Epithelial cell of esophagus (primary cell): ENCODE measurements at regions not wholly inside any gene's neighbourhood (a gene's known extent, or its start where the extent isn't known, plus 50 kb on each side); places are given as distances from the start of the nearest gene placed in this dataset.

Experiments used
- DNase-seq: peaks from one replicate; pipeline ENCODE4 v3.0.0; 2010; ENCODE audit warnings: low read depth
- H3K4me3 ChIP-seq: 2 replicates; pipeline ENCODE4 v1.5.1; 2011; ENCODE audit warnings: mild to moderate bottlenecking, low read length, control low read depth
- CTCF ChIP-seq: IDR thresholded peaks from 2 replicates; pipeline ENCODE4 v1.5.1; 2011; ENCODE audit warnings: low read depth, mild to moderate bottlenecking, low read length, control low read depth, inconsistent platforms; ENCODE audit not compliant: insufficient read depth; ENCODE audit errors: missing control alignments

- TF ChIP-seq CTCF = no peak
- no peak overlapping the region for H3K4me3 ChIP-seq
Measured at GRCh38 chr3:194536871-194537637, 50.3 kb upstream of the ATP13A3 start.

More at GRCh38 chr3:194536871-194537637, 50.3 kb upstream of the ATP13A3 start:
- peak; percentile 36 for DNase-seq
